Liver (tissue), 2 donors: ENCODE measurements at regions not wholly inside any gene's neighbourhood (a gene's known extent, or its start where the extent isn't known, plus 50 kb on each side); places are given as distances from the start of the nearest gene placed in this dataset.

Experiments used
- CTCF ChIP-seq: fragments of 150-350 bp; IDR thresholded peaks from 2 replicates; pipeline ENCODE4 v1.5.1; 2017; ENCODE audit warnings: improper control_type of control experiment, low read depth, low read length; ENCODE audit not compliant: missing input control
- TF ChIP-seq, protein P1 (sequence below): IDR thresholded peaks from 2 replicates; pipeline ENCODE4 v1.6.1; 2016; ENCODE audit warnings: antibody characterized with exemption
- donor health status: healthy.

DNA sequence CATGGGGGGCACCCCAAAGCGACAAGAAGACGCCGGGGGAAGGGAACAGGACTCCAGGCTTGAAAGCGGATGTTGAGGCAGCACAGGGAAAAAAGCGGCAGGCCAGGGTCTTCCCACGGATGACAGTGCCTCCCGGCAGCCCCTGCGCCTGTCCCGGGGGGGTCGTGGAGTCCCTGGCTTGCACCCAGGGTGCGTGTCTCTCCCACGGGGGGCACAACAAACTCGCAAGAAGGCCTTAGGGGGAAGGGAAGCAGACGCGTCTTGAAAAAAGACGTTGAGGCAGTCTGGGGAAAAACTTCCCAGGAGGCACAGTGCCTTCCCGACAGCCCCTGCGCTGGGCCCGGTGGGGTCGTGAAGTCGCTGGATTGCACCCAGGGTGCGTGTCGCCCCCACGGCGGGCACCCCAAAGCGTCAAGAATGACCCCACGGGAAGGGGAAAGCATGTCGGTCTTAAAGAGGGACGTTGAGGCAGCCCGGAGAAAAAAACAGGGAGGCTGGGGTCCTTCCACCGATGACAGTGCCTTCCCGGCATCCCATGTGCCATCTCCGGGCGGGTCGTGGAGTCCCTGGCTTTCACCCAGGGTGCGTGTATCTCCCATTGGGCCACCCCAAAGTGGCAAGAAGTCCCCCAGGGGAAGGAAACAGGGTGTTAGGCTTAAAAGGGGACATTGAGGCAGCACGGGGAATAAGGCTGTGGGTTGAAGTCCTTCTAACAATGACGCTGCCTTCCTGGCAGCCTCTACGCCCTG lies 159.9 kb upstream of the ALG10B start:
- TF ChIP-seq CTCF: no peak
- TF ChIP-seq, protein P1, sequence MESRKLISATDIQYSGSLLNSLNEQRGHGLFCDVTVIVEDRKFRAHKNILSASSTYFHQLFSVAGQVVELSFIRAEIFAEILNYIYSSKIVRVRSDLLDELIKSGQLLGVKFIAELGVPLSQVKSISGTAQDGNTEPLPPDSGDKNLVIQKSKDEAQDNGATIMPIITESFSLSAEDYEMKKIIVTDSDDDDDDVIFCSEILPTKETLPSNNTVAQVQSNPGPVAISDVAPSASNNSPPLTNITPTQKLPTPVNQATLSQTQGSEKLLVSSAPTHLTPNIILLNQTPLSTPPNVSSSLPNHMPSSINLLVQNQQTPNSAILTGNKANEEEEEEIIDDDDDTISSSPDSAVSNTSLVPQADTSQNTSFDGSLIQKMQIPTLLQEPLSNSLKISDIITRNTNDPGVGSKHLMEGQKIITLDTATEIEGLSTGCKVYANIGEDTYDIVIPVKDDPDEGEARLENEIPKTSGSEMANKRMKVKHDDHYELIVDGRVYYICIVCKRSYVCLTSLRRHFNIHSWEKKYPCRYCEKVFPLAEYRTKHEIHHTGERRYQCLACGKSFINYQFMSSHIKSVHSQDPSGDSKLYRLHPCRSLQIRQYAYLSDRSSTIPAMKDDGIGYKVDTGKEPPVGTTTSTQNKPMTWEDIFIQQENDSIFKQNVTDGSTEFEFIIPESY: no peak
